ENCODE measurements at regions not wholly inside any gene's neighbourhood (a gene's known extent, or its start where the extent isn't known, plus 50 kb on each side); places are given as distances from the start of the nearest gene placed in this dataset.

- CTCF ChIA-PET: interaction anchor here (1.7 kb wide), 1 partner anchor 30 kb away, joined by 4 read pairs; no protein-coding TSS in a partner anchor
- DNase-seq (ENCODE audit: low spot score): no peak
- no peak overlapping the region for H3K27ac Mint-ChIP-seq
- peaks cover 7% of the 10 kb centered on the region for H3K9me3 Mint-ChIP-seq
- no peak overlapping the region for H3K4me3 Mint-ChIP-seq
- H3K36me3 Mint-ChIP-seq: no peaks in the 10 kb centered on the region
- no peak for ATAC-seq
- H3K4me1 Mint-ChIP-seq: peaks cover 14% of the 10 kb centered on the region
- POLR2A ChIA-PET: no interaction called here
- no peaks in the 10 kb centered on the region; the same call in none of the 2 replicates for H3K27me3 Mint-ChIP-seq (ENCODE audit: low read depth)
- TF ChIP-seq, protein P1, sequence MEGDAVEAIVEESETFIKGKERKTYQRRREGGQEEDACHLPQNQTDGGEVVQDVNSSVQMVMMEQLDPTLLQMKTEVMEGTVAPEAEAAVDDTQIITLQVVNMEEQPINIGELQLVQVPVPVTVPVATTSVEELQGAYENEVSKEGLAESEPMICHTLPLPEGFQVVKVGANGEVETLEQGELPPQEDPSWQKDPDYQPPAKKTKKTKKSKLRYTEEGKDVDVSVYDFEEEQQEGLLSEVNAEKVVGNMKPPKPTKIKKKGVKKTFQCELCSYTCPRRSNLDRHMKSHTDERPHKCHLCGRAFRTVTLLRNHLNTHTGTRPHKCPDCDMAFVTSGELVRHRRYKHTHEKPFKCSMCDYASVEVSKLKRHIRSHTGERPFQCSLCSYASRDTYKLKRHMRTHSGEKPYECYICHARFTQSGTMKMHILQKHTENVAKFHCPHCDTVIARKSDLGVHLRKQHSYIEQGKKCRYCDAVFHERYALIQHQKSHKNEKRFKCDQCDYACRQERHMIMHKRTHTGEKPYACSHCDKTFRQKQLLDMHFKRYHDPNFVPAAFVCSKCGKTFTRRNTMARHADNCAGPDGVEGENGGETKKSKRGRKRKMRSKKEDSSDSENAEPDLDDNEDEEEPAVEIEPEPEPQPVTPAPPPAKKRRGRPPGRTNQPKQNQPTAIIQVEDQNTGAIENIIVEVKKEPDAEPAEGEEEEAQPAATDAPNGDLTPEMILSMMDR (IDR thresholded peaks at IDR 0.05): no peak
- TF ChIP-seq TP53 (CRISPR knock-in tag; IDR thresholded peaks at IDR 0.05): no peak
- no peak for TF ChIP-seq KAT7 (CRISPR knock-in tag; IDR thresholded peaks at IDR 0.05; ENCODE audit: borderline replicate concordance)
- no peak for TF ChIP-seq FOXP4 (CRISPR knock-in tag; IDR thresholded peaks at IDR 0.05)
- TF ChIP-seq HMGA2 (CRISPR knock-in tag; IDR thresholded peaks at IDR 0.05): no peak
- no peak for TF ChIP-seq FOXK1 (CRISPR knock-in tag; IDR thresholded peaks at IDR 0.05)
- no peak for TF ChIP-seq USF2 (CRISPR knock-in tag; IDR thresholded peaks at IDR 0.05)
- no peak for TF ChIP-seq GRHL2 (CRISPR knock-in tag; IDR thresholded peaks at IDR 0.05; ENCODE audit: insufficient replicate concordance, severe bottlenecking)
- TF ChIP-seq AR (CRISPR knock-in tag; IDR thresholded peaks at IDR 0.05): no peak
- no peak for TF ChIP-seq RELA (CRISPR knock-in tag; IDR thresholded peaks at IDR 0.05; ENCODE audit: borderline replicate concordance)
- TF ChIP-seq, protein P2, sequence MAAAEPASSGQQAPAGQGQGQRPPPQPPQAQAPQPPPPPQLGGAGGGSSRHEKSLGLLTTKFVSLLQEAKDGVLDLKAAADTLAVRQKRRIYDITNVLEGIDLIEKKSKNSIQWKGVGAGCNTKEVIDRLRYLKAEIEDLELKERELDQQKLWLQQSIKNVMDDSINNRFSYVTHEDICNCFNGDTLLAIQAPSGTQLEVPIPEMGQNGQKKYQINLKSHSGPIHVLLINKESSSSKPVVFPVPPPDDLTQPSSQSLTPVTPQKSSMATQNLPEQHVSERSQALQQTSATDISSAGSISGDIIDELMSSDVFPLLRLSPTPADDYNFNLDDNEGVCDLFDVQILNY (CRISPR knock-in tag; IDR thresholded peaks at IDR 0.05): no peak
- no peak for TF ChIP-seq SP1 (CRISPR knock-in tag; conservative IDR thresholded peaks at IDR 0.05)
- no peak for TF ChIP-seq ZBTB21 (CRISPR knock-in tag; IDR thresholded peaks at IDR 0.05; ENCODE audit: borderline replicate concordance)
- TF ChIP-seq, protein P3, sequence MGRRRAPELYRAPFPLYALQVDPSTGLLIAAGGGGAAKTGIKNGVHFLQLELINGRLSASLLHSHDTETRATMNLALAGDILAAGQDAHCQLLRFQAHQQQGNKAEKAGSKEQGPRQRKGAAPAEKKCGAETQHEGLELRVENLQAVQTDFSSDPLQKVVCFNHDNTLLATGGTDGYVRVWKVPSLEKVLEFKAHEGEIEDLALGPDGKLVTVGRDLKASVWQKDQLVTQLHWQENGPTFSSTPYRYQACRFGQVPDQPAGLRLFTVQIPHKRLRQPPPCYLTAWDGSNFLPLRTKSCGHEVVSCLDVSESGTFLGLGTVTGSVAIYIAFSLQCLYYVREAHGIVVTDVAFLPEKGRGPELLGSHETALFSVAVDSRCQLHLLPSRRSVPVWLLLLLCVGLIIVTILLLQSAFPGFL (CRISPR knock-in tag; IDR thresholded peaks at IDR 0.05; ENCODE audit: borderline replicate concordance): no peak
Measured at GRCh38 chr1:230003409-230003808, 63.6 kb upstream of the GALNT2 start.

DNA sequence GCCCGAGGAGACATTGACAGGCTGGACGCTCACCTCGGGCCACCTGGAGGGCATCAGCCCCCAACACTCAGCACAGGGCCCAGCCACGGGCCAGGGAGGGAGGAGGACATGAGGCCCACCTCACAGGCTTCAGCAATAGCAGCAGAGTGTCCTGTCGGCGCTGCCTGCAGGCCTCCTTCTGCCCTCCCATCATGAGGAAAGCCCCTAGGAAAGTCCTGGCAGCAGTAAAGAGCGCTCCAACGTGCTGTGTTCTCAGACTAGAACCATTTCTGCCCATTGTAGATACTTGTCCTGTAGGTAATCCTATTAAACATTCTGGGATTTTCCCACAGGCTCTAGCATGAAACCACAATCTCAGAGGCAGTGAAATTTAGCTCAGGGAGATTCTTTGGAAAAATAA lies 62.0 kb upstream of the GALNT2 start:
- Mint-ChIP-seq H3K4me3 (no peak overlapping the region), H3K27me3 (ENCODE audit: low read depth) (no peaks in the 10 kb centered on the region; the same call in none of the 2 replicates), H3K9me3 (peaks cover 7% of the 10 kb centered on the region), H3K27ac (no peak overlapping the region), H3K36me3 (no peaks in the 10 kb centered on the region), H3K4me1 (peaks cover 4% of the 10 kb centered on the region; the same call in 1 of the 2 replicates)
- no peak for ATAC-seq
- DNase-seq (ENCODE audit: low spot score): no peak
- ChIA-PET CTCF (no interaction called here), POLR2A (no interaction called here)
- no peak for TF ChIP-seq GRHL2 (CRISPR knock-in tag; IDR thresholded peaks at IDR 0.05; ENCODE audit: insufficient replicate concordance, severe bottlenecking)
- no peak for TF ChIP-seq SMAD4 (CRISPR knock-in tag; IDR thresholded peaks at IDR 0.05)
- no peak for TF ChIP-seq ZNF317 (CRISPR knock-in tag; IDR thresholded peaks at IDR 0.05; ENCODE audit: borderline replicate concordance, low read depth)
- TF ChIP-seq, protein P4, sequence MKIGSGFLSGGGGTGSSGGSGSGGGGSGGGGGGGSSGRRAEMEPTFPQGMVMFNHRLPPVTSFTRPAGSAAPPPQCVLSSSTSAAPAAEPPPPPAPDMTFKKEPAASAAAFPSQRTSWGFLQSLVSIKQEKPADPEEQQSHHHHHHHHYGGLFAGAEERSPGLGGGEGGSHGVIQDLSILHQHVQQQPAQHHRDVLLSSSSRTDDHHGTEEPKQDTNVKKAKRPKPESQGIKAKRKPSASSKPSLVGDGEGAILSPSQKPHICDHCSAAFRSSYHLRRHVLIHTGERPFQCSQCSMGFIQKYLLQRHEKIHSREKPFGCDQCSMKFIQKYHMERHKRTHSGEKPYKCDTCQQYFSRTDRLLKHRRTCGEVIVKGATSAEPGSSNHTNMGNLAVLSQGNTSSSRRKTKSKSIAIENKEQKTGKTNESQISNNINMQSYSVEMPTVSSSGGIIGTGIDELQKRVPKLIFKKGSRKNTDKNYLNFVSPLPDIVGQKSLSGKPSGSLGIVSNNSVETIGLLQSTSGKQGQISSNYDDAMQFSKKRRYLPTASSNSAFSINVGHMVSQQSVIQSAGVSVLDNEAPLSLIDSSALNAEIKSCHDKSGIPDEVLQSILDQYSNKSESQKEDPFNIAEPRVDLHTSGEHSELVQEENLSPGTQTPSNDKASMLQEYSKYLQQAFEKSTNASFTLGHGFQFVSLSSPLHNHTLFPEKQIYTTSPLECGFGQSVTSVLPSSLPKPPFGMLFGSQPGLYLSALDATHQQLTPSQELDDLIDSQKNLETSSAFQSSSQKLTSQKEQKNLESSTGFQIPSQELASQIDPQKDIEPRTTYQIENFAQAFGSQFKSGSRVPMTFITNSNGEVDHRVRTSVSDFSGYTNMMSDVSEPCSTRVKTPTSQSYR (CRISPR knock-in tag; IDR thresholded peaks at IDR 0.05): no peak
- TF ChIP-seq FOXK1 (CRISPR knock-in tag; IDR thresholded peaks at IDR 0.05): no peak
- TF ChIP-seq GABPB1 (CRISPR knock-in tag; IDR thresholded peaks at IDR 0.05): no peak
- no peak for TF ChIP-seq NR1H2 (CRISPR knock-in tag; IDR thresholded peaks at IDR 0.05)
- TF ChIP-seq, protein P5, sequence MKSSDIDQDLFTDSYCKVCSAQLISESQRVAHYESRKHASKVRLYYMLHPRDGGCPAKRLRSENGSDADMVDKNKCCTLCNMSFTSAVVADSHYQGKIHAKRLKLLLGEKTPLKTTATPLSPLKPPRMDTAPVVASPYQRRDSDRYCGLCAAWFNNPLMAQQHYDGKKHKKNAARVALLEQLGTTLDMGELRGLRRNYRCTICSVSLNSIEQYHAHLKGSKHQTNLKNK (CRISPR knock-in tag; IDR thresholded peaks at IDR 0.05): no peak
